OCI-LY7 (cell line): ENCODE measurements at regions not wholly inside any gene's neighbourhood (a gene's known extent, or its start where the extent isn't known, plus 50 kb on each side); places are given as distances from the start of the nearest gene placed in this dataset.

ENCODE experiments used
- BruUV-seq: library from RNA; stranded (reverse); fragments of 400-500 nt; replicated peaks from 2 replicates; lab custom pipeline; 2021; lab: Mats Ljungman, UMichigan
- CTCF ChIA-PET: fragments of 300-600 bp; sonication (Branson Sonifier 250); formaldehyde crosslinking; loops from one replicate; lab custom pipeline; 2022; ENCODE audit warnings: antibody characterized with exemption; ENCODE audit not compliant: unreplicated experiment; lab: Charles Lee
- POLR2A ChIA-PET: fragments of 300-600 bp; sonication (Branson Sonifier 250); formaldehyde crosslinking; loops from one replicate; lab custom pipeline; 2022; ENCODE audit warnings: antibody characterized with exemption; lab: Charles Lee
- DNase-seq: peaks from one replicate; pipeline ENCODE4 v3.0.0-alpha.2; 2015; ENCODE audit warnings: low spot score
- H2AFZ ChIP-seq: fragments of 200-600 bp; sonication (generic), shearing (Covaris generic); 2 replicates; pipeline ENCODE4 v1.6.1; 2014; ENCODE audit warnings: mild to moderate bottlenecking, antibody characterized with exemption, low read length, moderate library complexity
- H3K27ac ChIP-seq: fragments of 200-600 bp; sonication (generic); 2 replicates; pipeline ENCODE4 v1.5.1; 2014; ENCODE audit warnings: mixed run types, low read depth, mild to moderate bottlenecking, moderate library complexity, low read length, inconsistent platforms; ENCODE audit not compliant: poor library complexity, severe bottlenecking
- H3K36me3 ChIP-seq: fragments of 200-600 bp; sonication (generic); 2 replicates; pipeline ENCODE4 v1.6.1; 2014; ENCODE audit warnings: mild to moderate bottlenecking, antibody characterized with exemption, low read length, moderate library complexity, mixed read lengths; ENCODE audit not compliant: insufficient read depth
- H3K4me1 ChIP-seq: fragments of 200-600 bp; sonication (generic); 2 replicates; pipeline ENCODE4 v1.5.1; 2014; ENCODE audit warnings: mild to moderate bottlenecking, low read length; ENCODE audit not compliant: insufficient read depth, poor library complexity, severe bottlenecking
- H3K4me2 ChIP-seq: fragments of 200-600 bp; sonication (generic); 2 replicates; pipeline ENCODE4 v1.6.1; 2014; ENCODE audit warnings: mild to moderate bottlenecking, low read length
- H3K4me3 ChIP-seq: fragments of 200-600 bp; sonication (generic); 2 replicates; pipeline ENCODE4 v1.5.1; 2014; ENCODE audit warnings: mild to moderate bottlenecking, low read depth, low read length; ENCODE audit not compliant: poor library complexity, severe bottlenecking
- H3K79me2 ChIP-seq: fragments of 200-600 bp; sonication (generic); 2 replicates; pipeline ENCODE4 v1.6.1; 2016; ENCODE audit warnings: low read depth, mild to moderate bottlenecking, low read length, moderate library complexity, mixed read lengths; ENCODE audit not compliant: insufficient read depth
- H3K9me2 ChIP-seq: fragments of 200-600 bp; sonication (generic); 2 replicates; pipeline ENCODE4 v1.6.1; 2016; ENCODE audit warnings: mild to moderate bottlenecking, low read length, mixed read lengths; ENCODE audit not compliant: insufficient read depth
- H3K9me3 ChIP-seq: fragments of 200-600 bp; sonication (generic); 2 replicates; pipeline ENCODE4 v1.6.1; 2014; ENCODE audit warnings: mild to moderate bottlenecking, mixed run types, low read length, mixed read lengths
- H4K20me1 ChIP-seq: fragments of 200-600 bp; sonication (generic); 2 replicates; pipeline ENCODE4 v1.6.1; 2014; ENCODE audit warnings: mild to moderate bottlenecking, antibody characterized with exemption, low read length, moderate library complexity, mixed read lengths; ENCODE audit not compliant: insufficient read depth
- CTCF ChIP-seq: fragments of 200-600 bp; sonication (generic); conservative IDR thresholded peaks from 2 replicates; pipeline ENCODE4 v1.5.1; 2014; ENCODE audit warnings: mild to moderate bottlenecking, antibody characterized with exemption, low read length, moderate library complexity, mixed read lengths
- EZH2phosphoT487 ChIP-seq: fragments of 200-600 bp; sonication (generic); IDR thresholded peaks from 2 replicates; pipeline ENCODE4 v1.6.1; 2018; ENCODE audit warnings: low read depth, borderline replicate concordance, mild to moderate bottlenecking, mixed run types, antibody characterized with exemption, low read length, moderate library complexity, mixed read lengths
- intact Hi-C: fragments of 100-400 bp; cut with micrococcal nuclease; formaldehyde crosslinking; loops from one replicate; pipeline ENCODE4 v1.10.0; 2022; ENCODE audit not compliant: unreplicated experiment

- no TSS peak for BruUV-seq
- H3K4me3 ChIP-seq, result no peak overlapping the region
- intact Hi-C loops, result no loop called here
- no peak for TF ChIP-seq EZH2phosphoT487
- TF ChIP-seq CTCF, result no peak
- H3K36me3 ChIP-seq, result no peaks in the 10 kb centered on the region
- H4K20me1 ChIP-seq, result no peaks in the 10 kb centered on the region
- ChIA-PET POLR2A (interaction anchor here (0.7 kb wide), 1 partner anchor 660 kb away, joined by 3 read pairs; no protein-coding TSS in a partner anchor), CTCF (no interaction called here)
- H3K79me2 ChIP-seq, result no peaks in the 10 kb centered on the region
- H2AFZ ChIP-seq, result no peak overlapping the region
- no peak for DNase-seq
- no peak overlapping the region for H3K4me2 ChIP-seq
- no peaks in the 10 kb centered on the region for H3K9me2 ChIP-seq
- no peaks in the 10 kb centered on the region for H3K9me3 ChIP-seq
- no peak overlapping the region for H3K27ac ChIP-seq
- no peaks in the 10 kb centered on the region for H3K4me1 ChIP-seq
Observed at GRCh38 chr17:79539944-79540705, 70.7 kb downstream of the RBFOX3 start.

GRCh38 chr17:79538291-79538690 is 72.6 kb downstream of the RBFOX3 start:
- Histone ChIP-seq H3K4me1 (no peaks in the 10 kb centered on the region), H3K9me3 (no peaks in the 10 kb centered on the region), H3K4me3 (no peak overlapping the region), H2AFZ (no peak overlapping the region), H3K9me2 (no peaks in the 10 kb centered on the region), H4K20me1 (no peaks in the 10 kb centered on the region), H3K27ac (no peak overlapping the region), H3K79me2 (no peaks in the 10 kb centered on the region), H3K4me2 (no peak overlapping the region), H3K36me3 (no peaks in the 10 kb centered on the region)
- BruUV-seq, result no TSS peak
- CTCF ChIA-PET, result no interaction called here
- TF ChIP-seq CTCF (no peak), EZH2phosphoT487 (no peak)
- POLR2A ChIA-PET, result no interaction called here
- intact Hi-C loops, result no loop called here
- no peak for DNase-seq

- no peak for DNase-seq
- H3K4me1 ChIP-seq, result no peaks in the 10 kb centered on the region
- no peaks in the 10 kb centered on the region for H3K79me2 ChIP-seq
- no peaks in the 10 kb centered on the region for H4K20me1 ChIP-seq
- BruUV-seq, result no TSS peak
- CTCF ChIA-PET, result no interaction called here
- POLR2A ChIA-PET, result no interaction called here
- no peaks in the 10 kb centered on the region for H3K9me3 ChIP-seq
- no peak overlapping the region for H3K4me2 ChIP-seq
- TF ChIP-seq CTCF, result no peak
- TF ChIP-seq EZH2phosphoT487, result no peak
- no peak overlapping the region for H3K4me3 ChIP-seq
- no peaks in the 10 kb centered on the region for H3K36me3 ChIP-seq
- intact Hi-C loops, result no loop called here
- no peaks in the 10 kb centered on the region for H3K9me2 ChIP-seq
- no peak overlapping the region for H3K27ac ChIP-seq
- no peak overlapping the region for H2AFZ ChIP-seq
Observed at GRCh38 chr17:79537686-79538085, 73.2 kb downstream of the RBFOX3 start.
